SK-N-DZ (cell line): ENCODE measurements at regions not wholly inside any gene's neighbourhood (a gene's known extent, or its start where the extent isn't known, plus 50 kb on each side); places are given as distances from the start of the nearest gene placed in this dataset.
"Not testable (repeated sequence)": the region's sequence is repeated elsewhere in the genome, so short reads cannot be mapped to it uniquely, and the experiment has no call there.

Experiments
- DNase-seq: peaks from one replicate; pipeline ENCODE4 v3.0.0-alpha.2; 2015; ENCODE audit warnings: low spot score

DNA sequence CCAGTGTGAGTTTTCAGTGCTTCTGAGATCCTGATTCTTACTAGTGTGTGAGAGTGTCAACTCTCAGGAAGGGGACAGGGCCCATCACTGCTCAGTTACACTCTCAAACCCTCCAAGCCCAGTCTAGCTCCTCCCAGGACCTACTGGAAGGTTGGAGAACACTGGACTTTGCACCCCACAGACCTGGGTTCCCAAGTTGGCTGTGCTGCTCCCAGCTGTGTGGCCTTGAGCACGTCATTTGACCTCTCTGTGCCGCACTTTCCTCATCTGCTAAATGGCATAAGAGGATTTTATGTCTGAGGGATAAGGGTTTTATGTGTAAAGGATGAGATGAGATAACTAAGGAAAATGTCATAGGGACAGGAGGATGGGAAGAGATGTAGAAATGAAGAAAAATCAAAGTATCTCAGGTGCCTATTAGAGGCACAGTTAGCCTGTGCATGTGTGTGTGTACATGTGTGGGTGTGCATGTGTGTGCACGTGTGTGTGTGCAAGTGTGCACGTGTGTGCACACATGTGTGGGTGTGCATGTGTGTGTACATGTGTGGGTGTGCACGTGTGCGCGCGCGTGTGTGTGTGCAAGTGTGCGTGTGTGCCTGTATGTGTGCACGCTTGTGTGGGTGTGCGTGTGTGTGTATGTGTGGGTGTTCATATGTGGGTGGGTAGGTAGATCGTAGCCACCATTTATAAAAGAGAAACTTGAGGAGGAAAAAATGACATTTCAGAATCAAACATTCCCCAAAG is 108.0 kb upstream of the GRK3 start:
- not testable (repeated sequence) for DNase-seq

DNA sequence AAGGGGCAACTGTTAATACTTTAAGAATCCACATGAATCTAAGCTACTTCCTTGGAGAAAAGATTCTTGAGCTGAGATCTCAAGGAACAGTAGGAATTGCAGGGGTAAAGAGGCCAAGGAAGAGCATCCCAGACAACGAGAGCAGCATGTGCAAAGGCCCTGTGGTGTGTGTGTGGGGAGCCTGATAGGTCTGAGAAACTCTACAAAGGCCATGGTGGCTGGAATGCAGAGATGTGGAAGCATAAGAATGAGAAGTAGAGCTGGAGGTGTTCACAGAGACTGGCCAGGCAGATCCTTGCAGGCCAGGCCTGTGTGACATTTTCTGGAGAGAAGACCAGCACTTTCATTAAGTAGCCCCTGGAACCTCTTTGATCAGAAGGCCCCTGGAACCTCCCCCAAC is 105.8 kb upstream of the GRK3 start:
- DNase-seq = not testable (repeated sequence)

- DNase-seq = not testable (repeated sequence)
These were observed 103.8 kb upstream of the GRK3 start for GRCh38 chr22:25460682-25461081.

DNA sequence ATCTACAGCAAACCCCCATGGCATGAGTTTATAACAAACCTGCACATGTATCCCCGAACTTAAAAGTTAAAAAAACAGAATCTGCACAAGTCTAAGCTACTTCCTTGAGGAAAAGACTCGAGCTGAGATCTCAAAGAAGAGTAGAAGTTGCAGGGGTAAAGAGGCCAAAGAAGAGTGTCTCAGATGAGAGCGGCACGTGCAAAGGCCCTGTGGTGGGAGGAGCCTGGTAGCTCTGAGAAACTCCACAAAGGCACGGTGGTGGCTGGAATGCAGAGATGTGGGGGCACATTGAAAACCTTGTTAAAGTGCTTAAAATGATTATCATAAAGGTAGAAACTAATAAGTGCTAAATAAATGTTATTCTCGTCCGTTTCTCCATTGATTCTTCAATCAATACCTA is 103.2 kb upstream of the GRK3 start:
- no peak for DNase-seq

- peak; percentile 82 for DNase-seq
These were observed 101.8 kb upstream of the GRK3 start for GRCh38 chr22:25462474-25463346.

DNA sequence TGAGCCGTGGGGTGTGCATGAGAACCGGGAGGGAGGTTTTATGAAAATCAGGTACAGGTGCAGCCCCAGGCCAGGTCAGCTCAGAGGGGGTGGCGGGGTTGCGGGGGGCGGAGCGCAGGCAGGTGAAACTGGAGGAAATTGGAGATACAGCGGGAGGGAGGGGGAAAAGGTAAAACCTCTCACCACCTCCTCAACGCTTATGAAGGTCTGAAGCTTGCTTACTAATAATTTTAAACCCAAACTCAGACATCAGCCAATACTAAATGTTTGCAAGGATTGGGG is 101.2 kb upstream of the GRK3 start:
- DNase-seq = not testable (repeated sequence)

GRCh38 chr22:25464326-25464725 is 100.1 kb upstream of the GRK3 start:
- DNase-seq = not testable (repeated sequence)

- no peak for DNase-seq
These were observed 98.5 kb upstream of the GRK3 start for GRCh38 chr22:25465949-25466348.

- DNase-seq = no peak
These were observed 92.1 kb upstream of the GRK3 start for GRCh38 chr22:25472382-25472781.

- DNase-seq = peak; percentile 92
These were observed 89.0 kb upstream of the GRK3 start for GRCh38 chr22:25475257-25476022.

DNA sequence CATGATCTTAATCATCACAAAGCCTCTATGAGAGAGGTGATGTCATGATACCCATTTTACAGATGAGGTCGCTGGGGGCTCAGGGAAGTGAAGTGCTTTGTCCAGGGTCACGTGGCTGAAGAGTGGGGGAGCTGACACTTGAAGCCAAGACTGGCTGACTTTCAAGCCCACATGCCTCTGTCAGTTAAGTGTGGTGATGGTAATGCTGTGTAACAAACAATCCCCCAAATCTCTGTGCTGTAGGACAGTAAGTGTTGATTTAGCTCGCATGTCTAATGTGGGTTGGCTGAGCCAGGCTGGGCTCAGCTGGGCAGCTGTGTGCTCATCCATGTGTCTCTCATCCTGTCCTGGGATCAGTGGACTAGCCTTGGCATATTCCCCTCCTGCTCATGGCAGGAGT is 87.1 kb upstream of the GRK3 start:
- no peak for DNase-seq

- no peak for DNase-seq
These were observed 86.4 kb upstream of the GRK3 start for GRCh38 chr22:25478111-25478510.

GRCh38 chr22:25478528-25478927 is 85.9 kb upstream of the GRK3 start:
- no peak for DNase-seq

- not testable (repeated sequence) for DNase-seq
These were observed 83.6 kb upstream of the GRK3 start for GRCh38 chr22:25480868-25481267.

DNA sequence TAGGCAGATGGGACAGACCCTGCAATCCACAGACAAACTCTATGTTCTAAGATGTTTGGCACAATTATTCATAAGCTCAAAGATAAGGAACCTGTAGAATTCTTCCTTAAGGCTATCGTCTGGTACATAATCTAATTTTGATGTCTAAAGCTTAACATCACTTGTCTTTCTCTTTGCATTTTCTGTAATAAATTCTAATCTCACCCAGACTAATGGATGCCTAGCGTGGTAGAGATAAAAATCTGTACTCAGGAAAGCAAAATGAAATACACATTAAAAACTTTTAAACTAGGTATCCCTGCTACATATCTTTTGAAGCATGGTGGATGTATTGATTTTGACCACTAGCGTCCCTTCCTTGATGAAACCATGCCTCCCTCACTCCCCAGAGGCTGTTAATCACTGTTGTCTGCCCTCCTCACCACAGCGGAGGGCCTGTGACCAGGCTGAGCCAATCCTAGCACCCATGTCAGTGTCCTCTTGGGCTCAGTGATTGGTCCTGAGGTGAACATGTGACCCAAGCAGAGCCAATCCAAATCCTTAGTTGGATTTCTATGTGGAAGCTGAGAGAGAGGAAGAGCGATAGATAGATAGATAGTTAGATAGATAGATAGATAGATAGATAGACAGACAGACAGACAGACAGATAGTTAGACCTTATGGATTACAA is 82.2 kb upstream of the GRK3 start:
- DNase-seq = peak; percentile 99

DNA sequence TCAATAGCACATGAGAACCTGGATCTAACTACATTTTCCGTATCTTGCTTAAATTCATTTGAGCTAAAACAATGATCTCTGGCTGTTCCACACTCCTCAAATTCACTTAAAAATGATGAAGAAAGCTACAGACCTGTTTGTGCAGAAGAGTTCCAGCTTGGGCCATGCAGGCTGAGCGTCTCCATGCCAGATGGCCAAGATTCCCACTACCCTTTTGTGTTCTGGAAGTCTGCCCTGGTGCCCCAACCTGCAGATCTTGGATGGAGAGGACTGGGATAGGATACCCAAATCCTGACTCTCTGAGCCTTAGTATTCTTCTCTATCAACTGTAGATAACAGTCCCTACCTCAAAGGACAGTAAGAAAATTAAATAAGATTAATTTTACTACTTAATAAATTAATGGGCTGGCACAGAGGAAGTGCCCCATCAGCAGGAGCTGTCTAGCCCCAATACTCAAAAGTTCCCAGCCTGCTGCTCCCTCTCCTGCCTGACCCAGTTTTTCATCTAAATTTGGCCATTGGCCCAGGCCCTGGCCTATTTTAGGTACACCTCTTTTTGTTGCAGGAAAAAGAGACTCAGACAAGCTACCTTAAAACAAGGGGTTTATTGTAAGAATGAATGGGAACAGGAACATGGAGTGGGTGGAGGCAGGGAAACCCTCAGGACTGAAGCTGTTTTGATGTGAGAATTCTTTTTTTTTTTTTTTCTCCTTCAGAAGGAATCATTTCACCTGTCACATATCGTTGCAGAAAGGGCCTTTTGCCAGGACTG is 81.4 kb upstream of the GRK3 start:
- DNase-seq = no peak

DNA sequence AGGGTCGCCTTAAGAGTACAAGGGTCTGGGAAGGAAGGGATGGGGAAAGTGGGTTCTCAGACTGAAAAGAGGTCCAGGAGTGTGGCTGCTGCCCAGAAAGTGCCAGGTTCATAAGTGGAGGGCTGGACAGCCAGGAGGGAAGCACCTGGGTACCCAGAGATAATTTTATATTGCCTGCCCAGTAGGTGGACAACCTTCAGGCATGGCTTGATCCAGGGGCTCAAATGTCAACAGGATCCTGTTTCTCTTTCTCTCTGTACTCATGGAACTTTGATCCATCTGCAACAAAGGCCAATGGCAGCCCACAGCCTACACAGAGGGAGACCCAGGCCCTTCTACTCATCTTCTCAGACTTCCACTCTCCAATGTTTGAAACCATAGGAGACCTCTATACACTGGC is 80.5 kb upstream of the GRK3 start:
- no peak for DNase-seq

DNA sequence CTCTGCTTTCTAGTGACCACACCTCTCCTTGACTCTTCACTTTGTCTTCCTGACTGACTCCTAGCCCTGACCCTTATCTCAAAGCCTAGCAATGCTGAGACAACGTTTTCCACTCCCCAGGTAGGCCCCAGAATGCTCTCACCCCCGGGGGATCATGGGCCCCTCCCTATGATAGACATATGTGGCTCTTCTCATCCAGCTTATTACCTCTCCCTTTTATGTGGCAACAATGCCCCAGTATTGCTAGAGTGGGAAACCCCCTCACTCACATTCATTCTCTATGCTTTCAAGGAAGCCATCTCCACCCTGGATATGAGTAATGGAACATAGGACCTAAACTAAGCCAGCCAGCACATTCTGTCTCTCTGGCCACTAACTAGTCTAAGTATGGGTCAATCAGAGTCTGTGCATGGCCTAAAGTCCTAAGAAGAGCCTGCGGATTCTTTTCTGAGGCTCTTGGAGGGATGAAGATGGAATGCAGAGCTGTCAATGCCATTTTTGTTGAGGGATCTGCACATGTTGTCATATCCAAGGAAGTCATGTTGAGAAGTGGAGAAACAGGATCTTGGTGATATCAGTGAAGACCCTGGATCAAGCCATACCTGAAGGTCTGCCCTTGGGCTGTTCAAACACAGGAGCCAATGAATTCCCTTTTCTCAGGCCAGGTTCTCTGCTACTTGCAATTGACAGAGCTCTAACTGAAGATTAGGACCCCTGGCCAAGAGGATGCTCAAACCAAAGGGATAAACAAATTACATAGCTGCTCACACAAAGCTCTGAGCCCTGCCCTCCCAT is 79.8 kb upstream of the GRK3 start:
- DNase-seq = no peak

DNA sequence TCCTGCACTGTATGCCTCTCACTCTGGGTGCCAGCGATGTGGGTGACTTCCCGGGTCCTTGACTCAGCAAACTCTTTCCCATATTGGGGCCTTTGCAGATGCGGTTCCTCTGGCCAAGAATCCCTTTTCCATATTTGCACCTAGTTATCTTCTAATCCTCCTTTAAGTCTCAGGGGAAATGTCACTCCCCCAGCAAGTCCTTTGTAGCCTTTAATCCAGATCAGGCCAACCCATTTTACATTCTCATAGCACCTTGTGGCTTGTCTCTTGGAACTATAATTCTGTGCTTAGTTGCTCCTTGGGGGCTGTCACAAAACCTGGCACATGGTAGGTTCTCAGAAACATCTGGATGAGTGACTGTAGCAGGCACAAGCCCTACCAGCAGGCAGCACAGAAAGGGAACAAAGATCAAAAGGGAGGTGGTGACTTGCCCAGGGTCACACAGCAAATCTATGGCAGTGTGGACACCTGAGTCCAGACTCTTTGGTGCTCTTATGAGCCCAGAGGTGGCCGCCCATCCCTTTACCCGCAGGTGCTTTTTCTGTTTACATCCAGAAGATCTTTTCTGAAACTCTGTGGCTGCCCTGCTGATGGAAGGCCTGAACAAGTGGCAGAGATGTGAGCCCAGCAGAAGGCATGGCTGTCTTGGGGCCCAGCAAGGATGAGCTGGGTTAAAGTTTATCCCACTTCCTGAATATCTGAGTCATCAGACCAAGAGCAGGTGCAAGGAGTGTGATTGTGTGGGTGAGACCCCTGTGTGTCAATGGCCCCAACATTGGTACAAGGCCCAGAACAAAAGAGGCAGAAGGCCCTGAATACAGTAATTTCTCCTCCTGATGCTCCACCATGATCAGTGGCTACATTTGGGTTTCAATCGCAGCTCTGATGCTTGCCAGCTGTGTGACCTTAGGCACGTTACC is 78.6 kb upstream of the GRK3 start:
- DNase-seq = no peak
